SK-N-SH (cell line): ENCODE measurements at regions not wholly inside any gene's neighbourhood (a gene's known extent, or its start where the extent isn't known, plus 50 kb on each side); places are given as distances from the start of the nearest gene placed in this dataset.

Experiments used
- CTCF ChIA-PET: fragments of 300-600, 350-600 bp; formaldehyde crosslinking; extraction: SDS; loops from one replicate; lab custom pipeline; 2021; lab: Yijun Ruan, JAX
- POLR2A ChIA-PET: fragments of 350-600 bp; sonication (Branson Sonifier 250); formaldehyde crosslinking; extraction: SDS; loops from one replicate; lab custom pipeline; 2020; ENCODE audit warnings: antibody characterized with exemption, inconsistent platforms; lab: Yijun Ruan, JAX
- DNase-seq: peaks from one replicate; pipeline ENCODE4 v3.0.0; 2012
- H2AFZ ChIP-seq: fragments of 200-600 bp; sonication (generic); 2 replicates; pipeline ENCODE4 v1.8.1; 2016; ENCODE audit warnings: antibody characterized with exemption, mild to moderate bottlenecking, low read depth
- H3F3A ChIP-seq: fragments of 200-600 bp; sonication (generic); replicated peaks from 2 replicates; pipeline ENCODE3; 2016; ENCODE audit warnings: antibody characterized with exemption, mild to moderate bottlenecking; ENCODE audit not compliant: insufficient read depth
- H3K27ac ChIP-seq, 2 experiments: fragments of 200-500 bp in 1 of 2; fragments of 200-600 bp in 1 of 2; sonication (Bioruptor generic) in 1 of 2; sonication (generic), shearing (Covaris generic) in 1 of 2; 2 replicates each; pipeline versions ENCODE4 v1.5.1 to v1.6.1; 2014 to 2016; ENCODE audit warnings: low read depth in 2 of 2, inconsistent platforms in 1 of 2, low read length in 1 of 2, mild to moderate bottlenecking in 1 of 2, mixed read lengths in 1 of 2
- H3K27me3 ChIP-seq: fragments of 200-600 bp; sonication (generic), shearing (Covaris generic); 2 replicates; pipeline ENCODE4 v1.6.1; 2016; ENCODE audit warnings: mixed run types; ENCODE audit not compliant: insufficient read depth
- H3K36me3 ChIP-seq, 2 experiments: fragments of 200-500 bp in 1 of 2; fragments of 200-600 bp in 1 of 2; sonication (Bioruptor generic) in 1 of 2; sonication (generic) in 1 of 2; replicated peaks in 1 of 2; 2 replicates each; pipeline versions ENCODE3 to v1.5.1; 2014 to 2016; ENCODE audit warnings: low read length in 1 of 2, mild to moderate bottlenecking in 1 of 2; ENCODE audit not compliant: insufficient read depth in 2 of 2, control insufficient read depth in 1 of 2
- H3K4me1 ChIP-seq, 2 experiments: fragments of 200-500 bp in 1 of 2; fragments of 200-600 bp in 1 of 2; sonication (Bioruptor generic) in 1 of 2; sonication (generic), shearing (Covaris generic) in 1 of 2; 2 replicates each; pipeline versions ENCODE4 v1.5.1 to v1.6.1; 2014 to 2016; ENCODE audit warnings: low read depth in 1 of 2, low read length in 1 of 2, mixed run types in 1 of 2; ENCODE audit not compliant: insufficient read depth in 2 of 2, control insufficient read depth in 1 of 2
- H3K4me2 ChIP-seq: fragments of 200-600 bp; sonication (generic), shearing (Covaris generic); 2 replicates; pipeline ENCODE4 v1.6.1; 2017; ENCODE audit warnings: mixed run types
- H3K4me3 ChIP-seq, 2 experiments: fragments of 200-500 bp in 1 of 2; fragments of 200-600 bp in 1 of 2; sonication (Bioruptor generic) in 1 of 2; sonication (generic), shearing (Covaris generic) in 1 of 2; 2 replicates each; pipeline versions ENCODE4 v1.5.1 to v1.8.1; 2014 to 2016; ENCODE audit warnings: low read depth in 2 of 2, inconsistent platforms in 1 of 2, low read length in 1 of 2, mild to moderate bottlenecking in 1 of 2, mixed read lengths in 1 of 2, moderate library complexity in 1 of 2
- H3K79me2 ChIP-seq: fragments of 200-600 bp; sonication (generic); 2 replicates; pipeline ENCODE4 v1.8.1; 2017; ENCODE audit warnings: mild to moderate bottlenecking; ENCODE audit not compliant: insufficient read depth
- H3K9ac ChIP-seq: fragments of 200-600 bp; sonication (generic); 2 replicates; pipeline ENCODE4 v1.6.1; 2017; ENCODE audit warnings: mixed run types
- H3K9me2 ChIP-seq: fragments of 200-600 bp; sonication (generic); 2 replicates; pipeline ENCODE4 v1.6.1; 2017; ENCODE audit warnings: mixed run types
- H3K9me3 ChIP-seq: fragments of 200-600 bp; sonication (generic); 2 replicates; pipeline ENCODE4 v1.6.1; 2017; ENCODE audit warnings: mixed run types, mild to moderate bottlenecking, moderate library complexity
- H4K20me1 ChIP-seq: fragments of 200-600 bp; sonication (generic); 2 replicates; pipeline ENCODE4 v1.6.1; 2017; ENCODE audit warnings: mild to moderate bottlenecking, mixed run types; ENCODE audit not compliant: insufficient read depth
- CHD2 ChIP-seq: fragments of 150-350 bp; IDR thresholded peaks from 2 replicates; pipeline ENCODE4 v1.6.1; 2018; ENCODE audit warnings: low read length; ENCODE audit not compliant: partially characterized antibody
- ELF1 ChIP-seq: IDR thresholded peaks from 2 replicates; pipeline ENCODE4 v1.4.0; 2012
- EZH2phosphoT487 ChIP-seq: fragments of 200-600 bp; sonication (generic); IDR thresholded peaks from 2 replicates; pipeline ENCODE4 v1.6.1; 2017; ENCODE audit warnings: low read depth, mixed run types, mild to moderate bottlenecking, antibody characterized with exemption, moderate library complexity, borderline replicate concordance
- FOSL2 ChIP-seq: IDR thresholded peaks from 2 replicates; pipeline ENCODE4 v1.4.0; 2012; ENCODE audit warnings: low read depth, mild to moderate bottlenecking, moderate library complexity, borderline replicate concordance
- FOXJ3 ChIP-seq: sonication (generic); formaldehyde crosslinking; IDR thresholded peaks from 2 replicates; pipeline ENCODE4 v1.5.1; 2020; ENCODE audit warnings: mild to moderate bottlenecking, missing genetic modification reagents
- MEF2A ChIP-seq: IDR thresholded peaks from 2 replicates; pipeline ENCODE4 v1.4.0; 2012; ENCODE audit warnings: low read depth, borderline replicate concordance
- NFIC ChIP-seq: IDR thresholded peaks from 2 replicates; pipeline ENCODE4 v1.4.0; 2012; ENCODE audit warnings: borderline replicate concordance
- PBX3 ChIP-seq: IDR thresholded peaks from 2 replicates; pipeline ENCODE4; 2012
- POLR2AphosphoS5 ChIP-seq: IDR thresholded peaks from 2 replicates; pipeline ENCODE4 v1.6.1; 2012; ENCODE audit warnings: low read depth, low read length
- RAD21 ChIP-seq: IDR thresholded peaks from 2 replicates; pipeline ENCODE4 v1.6.1; 2012; ENCODE audit warnings: mild to moderate bottlenecking, low read length
- RFX5 ChIP-seq: IDR thresholded peaks from 2 replicates; pipeline ENCODE4 v1.6.1; 2012; ENCODE audit warnings: mild to moderate bottlenecking, improper control_type of control experiment, low read length
- SIN3A ChIP-seq: IDR thresholded peaks from 2 replicates; pipeline ENCODE4 v1.6.1; 2012; ENCODE audit warnings: low read depth, mild to moderate bottlenecking, low read length, moderate library complexity, borderline replicate concordance
- SMC3 ChIP-seq: IDR thresholded peaks from 2 replicates; pipeline ENCODE4 v1.6.1; 2012; ENCODE audit warnings: low read depth, low read length, improper control_type of control experiment
- TCF12 ChIP-seq: IDR thresholded peaks from 2 replicates; pipeline ENCODE4 v1.4.0; 2012
- TEAD4 ChIP-seq: IDR thresholded peaks from 2 replicates; pipeline ENCODE4 v1.4.0; 2012; ENCODE audit warnings: mild to moderate bottlenecking, borderline replicate concordance; ENCODE audit not compliant: insufficient read depth
- USF1 ChIP-seq: IDR thresholded peaks from 2 replicates; pipeline ENCODE4 v1.4.0; 2012; ENCODE audit warnings: low read depth, borderline replicate concordance
- USF2 ChIP-seq: fragments of 150-350 bp; IDR thresholded peaks from 2 replicates; pipeline ENCODE4 v1.6.1; 2017; ENCODE audit warnings: antibody characterized with exemption, low read length, low read depth, borderline replicate concordance
- WGBS: methylation state at CpG from one replicate; pipeline ENCODE4 v1.1.6; 2017; ENCODE audit warnings: low lambda C conversion rate; 5-methylcytosine and 5-hydroxymethylcytosine counted together
- TF ChIP-seq, protein P1 (sequence below): IDR thresholded peaks from 2 replicates; pipeline ENCODE4 v1.6.1; 2012; ENCODE audit warnings: mild to moderate bottlenecking, low read depth, low read length, moderate library complexity

GRCh38 chr10:64507651-64508028 lies 986.4 kb downstream of the REEP3 start:
- no peak overlapping the region for H3K4me3 ChIP-seq
- no peak overlapping the region for H2AFZ ChIP-seq
- 61% methylated on average over 2 of the region's 2 CpGs for WGBS
- H3K9me3 ChIP-seq, result no peaks in the 10 kb centered on the region
- no peak for DNase-seq
- H3K27ac ChIP-seq, result no peak overlapping the region
- no peaks in the 10 kb centered on the region for H3K4me1 ChIP-seq
- ChIA-PET CTCF (interaction anchor here (0.6 kb wide), 1 partner anchor 1703 kb away, joined by 3 read pairs; no protein-coding TSS in a partner anchor), POLR2A (no interaction called here)
- H4K20me1 ChIP-seq, result no peaks in the 10 kb centered on the region
- no peak overlapping the region for H3K9ac ChIP-seq
- no peaks in the 10 kb centered on the region for H3K36me3 ChIP-seq
- H3K9me2 ChIP-seq, result no peaks in the 10 kb centered on the region
- TF ChIP-seq SMC3 (no peak), RFX5 (no peak), FOXJ3 (CRISPR knock-in tag) (no peak), NFIC (no peak), SIN3A (no peak), PBX3 (no peak), EZH2phosphoT487 (no peak)
- no peaks in the 10 kb centered on the region for H3K27me3 ChIP-seq
- no peaks in the 10 kb centered on the region for H3F3A ChIP-seq
- no peak overlapping the region for H3K4me2 ChIP-seq
- H3K79me2 ChIP-seq, result no peaks in the 10 kb centered on the region

GRCh38 chr10:64508029-64508661 lies 986.9 kb downstream of the REEP3 start:
- H4K20me1 ChIP-seq, result no peaks in the 10 kb centered on the region
- no peak overlapping the region for H2AFZ ChIP-seq
- no peaks in the 10 kb centered on the region for H3K4me1 ChIP-seq
- TF ChIP-seq USF2 (no peak), FOSL2 (no peak), ELF1 (no peak), EZH2phosphoT487 (no peak), MEF2A (no peak), USF1 (no peak), RFX5 (no peak), TEAD4 (no peak), POLR2AphosphoS5 (no peak), TCF12 (no peak), SIN3A (no peak), CHD2 (no peak), RAD21 (no peak)
- TF ChIP-seq, protein P1, sequence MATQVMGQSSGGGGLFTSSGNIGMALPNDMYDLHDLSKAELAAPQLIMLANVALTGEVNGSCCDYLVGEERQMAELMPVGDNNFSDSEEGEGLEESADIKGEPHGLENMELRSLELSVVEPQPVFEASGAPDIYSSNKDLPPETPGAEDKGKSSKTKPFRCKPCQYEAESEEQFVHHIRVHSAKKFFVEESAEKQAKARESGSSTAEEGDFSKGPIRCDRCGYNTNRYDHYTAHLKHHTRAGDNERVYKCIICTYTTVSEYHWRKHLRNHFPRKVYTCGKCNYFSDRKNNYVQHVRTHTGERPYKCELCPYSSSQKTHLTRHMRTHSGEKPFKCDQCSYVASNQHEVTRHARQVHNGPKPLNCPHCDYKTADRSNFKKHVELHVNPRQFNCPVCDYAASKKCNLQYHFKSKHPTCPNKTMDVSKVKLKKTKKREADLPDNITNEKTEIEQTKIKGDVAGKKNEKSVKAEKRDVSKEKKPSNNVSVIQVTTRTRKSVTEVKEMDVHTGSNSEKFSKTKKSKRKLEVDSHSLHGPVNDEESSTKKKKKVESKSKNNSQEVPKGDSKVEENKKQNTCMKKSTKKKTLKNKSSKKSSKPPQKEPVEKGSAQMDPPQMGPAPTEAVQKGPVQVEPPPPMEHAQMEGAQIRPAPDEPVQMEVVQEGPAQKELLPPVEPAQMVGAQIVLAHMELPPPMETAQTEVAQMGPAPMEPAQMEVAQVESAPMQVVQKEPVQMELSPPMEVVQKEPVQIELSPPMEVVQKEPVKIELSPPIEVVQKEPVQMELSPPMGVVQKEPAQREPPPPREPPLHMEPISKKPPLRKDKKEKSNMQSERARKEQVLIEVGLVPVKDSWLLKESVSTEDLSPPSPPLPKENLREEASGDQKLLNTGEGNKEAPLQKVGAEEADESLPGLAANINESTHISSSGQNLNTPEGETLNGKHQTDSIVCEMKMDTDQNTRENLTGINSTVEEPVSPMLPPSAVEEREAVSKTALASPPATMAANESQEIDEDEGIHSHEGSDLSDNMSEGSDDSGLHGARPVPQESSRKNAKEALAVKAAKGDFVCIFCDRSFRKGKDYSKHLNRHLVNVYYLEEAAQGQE, result no peak
- TF ChIP-seq, all 33 proteins: peak for 0
- H3K79me2 ChIP-seq, result no peaks in the 10 kb centered on the region
- H3K9me3 ChIP-seq, result no peaks in the 10 kb centered on the region
- H3K4me2 ChIP-seq, result no peak overlapping the region
- H3K27ac ChIP-seq, result no peak overlapping the region
- ChIA-PET CTCF (interaction anchor here (0.6 kb wide), 1 partner anchor 1703 kb away, joined by 3 read pairs; no protein-coding TSS in a partner anchor), POLR2A (no interaction called here)
- no peaks in the 10 kb centered on the region for H3K36me3 ChIP-seq
- H3K27me3 ChIP-seq, result no peaks in the 10 kb centered on the region
- H3K4me3 ChIP-seq, result no peak overlapping the region
- H3K9ac ChIP-seq, result no peak overlapping the region
- H3F3A ChIP-seq, result no peaks in the 10 kb centered on the region
- DNase-seq, result no peak
- 27% methylated on average over 2 of the region's 2 CpGs for WGBS
- H3K9me2 ChIP-seq, result no peaks in the 10 kb centered on the region
